LHCN-M2 (cell line): ENCODE measurements at regions not wholly inside any gene's neighbourhood (a gene's known extent, or its start where the extent isn't known, plus 50 kb on each side); places are given as distances from the start of the nearest gene placed in this dataset.

Experiments
- DNase-seq: peaks from one replicate; pipeline ENCODE4 v3.0.0-alpha.2; 2012; ENCODE audit warnings: low read depth

- no peak for DNase-seq
Measured at GRCh38 chr18:60976976-60977375, 356.3 kb upstream of the CDH20 start.

DNA sequence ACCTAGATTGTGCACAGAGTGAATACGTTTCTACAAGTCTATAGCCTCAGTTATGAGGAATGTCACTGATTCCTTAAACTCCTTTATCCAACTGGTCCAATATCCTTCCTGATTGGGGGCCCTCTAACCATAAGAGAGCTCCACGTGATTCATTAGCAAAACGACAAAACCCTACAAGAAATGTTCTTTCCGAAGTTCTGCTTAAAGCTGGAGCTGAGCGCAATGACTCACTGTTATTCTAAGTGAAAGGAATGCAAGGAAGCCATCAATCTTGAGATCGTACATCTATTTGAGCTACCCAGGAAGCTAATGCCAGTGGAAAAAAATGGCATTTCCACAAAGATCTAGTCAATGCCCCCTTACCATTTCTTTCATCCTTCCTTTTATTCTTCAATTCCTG is 354.9 kb upstream of the CDH20 start:
- DNase-seq: peak; percentile 94

DNA sequence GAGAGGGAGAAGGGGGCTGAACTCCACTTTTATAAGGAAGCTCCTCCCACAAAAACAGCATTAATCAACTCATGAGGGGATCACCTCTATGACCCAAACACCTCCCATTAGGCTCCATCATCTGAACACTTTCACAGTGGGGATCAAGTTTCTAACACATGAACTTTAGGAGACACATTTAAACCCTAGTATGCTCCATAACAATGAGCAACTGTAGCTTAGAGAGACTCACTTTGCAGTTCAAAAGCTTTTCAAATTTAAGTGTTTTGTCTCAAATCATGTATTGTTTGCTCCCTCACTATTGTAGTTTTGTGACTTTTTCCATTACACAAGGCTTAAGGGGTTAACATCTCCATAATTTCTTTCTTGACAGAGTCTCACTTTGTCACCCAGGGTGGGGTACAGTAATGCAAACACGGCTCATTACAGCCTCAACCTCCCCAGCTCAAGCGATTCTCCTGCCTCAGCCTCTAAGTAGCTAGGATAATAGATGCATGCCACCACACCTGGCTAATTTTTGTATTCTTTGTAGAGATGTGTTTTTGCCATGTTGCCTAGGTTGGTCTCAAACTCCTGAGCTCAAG is 352.7 kb upstream of the CDH20 start:
- DNase-seq: no peak

- DNase-seq: peak; percentile 18
Measured at GRCh38 chr18:60981682-60982328, 351.4 kb upstream of the CDH20 start.

- DNase-seq: no peak
Measured at GRCh38 chr18:60982329-60982695, 350.9 kb upstream of the CDH20 start.

DNA sequence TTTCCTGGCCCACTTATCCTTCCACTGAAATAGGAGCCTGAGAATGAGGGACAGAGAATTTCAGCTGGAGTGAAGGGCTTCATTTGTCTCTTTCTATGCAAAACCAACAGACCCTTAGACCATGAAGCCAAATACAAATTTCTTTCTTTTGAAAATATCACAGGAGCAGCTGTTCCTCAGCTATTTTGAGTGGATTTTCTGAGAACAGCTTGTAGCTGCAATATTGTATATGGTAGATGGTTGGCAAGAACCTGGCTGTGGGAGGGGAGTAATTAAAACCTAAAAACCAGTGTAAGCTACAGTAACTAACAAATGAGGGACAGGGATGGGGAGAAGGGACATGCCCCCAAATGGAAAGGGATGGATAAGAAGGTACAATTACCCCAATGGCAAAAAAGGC is 350.3 kb upstream of the CDH20 start:
- no peak for DNase-seq

- DNase-seq: peak; percentile 92
Measured at GRCh38 chr18:60984510-60984909, 348.7 kb upstream of the CDH20 start.

DNA sequence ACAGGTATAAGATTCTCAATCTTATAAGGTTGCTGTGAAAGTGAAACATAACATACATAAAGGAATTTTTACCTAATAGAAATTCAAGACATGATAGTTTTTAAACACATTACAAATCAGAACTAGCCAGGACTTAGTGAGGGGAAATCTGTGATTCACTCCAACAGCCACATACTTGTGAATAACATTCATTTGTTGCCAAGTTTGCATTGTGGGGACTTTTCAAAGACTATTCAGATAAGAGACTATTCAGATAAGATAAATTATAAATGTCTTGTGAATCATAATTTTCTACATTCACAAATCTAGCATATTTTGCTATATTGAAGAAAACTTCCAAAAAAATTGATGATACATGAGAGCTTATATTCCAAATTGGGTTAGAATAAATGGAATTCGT is 345.3 kb upstream of the CDH20 start:
- peak; percentile 19 for DNase-seq

- DNase-seq: no peak
Measured at GRCh38 chr18:60996326-60996725, 336.9 kb upstream of the CDH20 start.

GRCh38 chr18:60996822-60997221 is 336.4 kb upstream of the CDH20 start:
- DNase-seq: peak; percentile 70

- peak; percentile 59 for DNase-seq
Measured at GRCh38 chr18:61001138-61001537, 332.1 kb upstream of the CDH20 start.

- DNase-seq: no peak
Measured at GRCh38 chr18:61006687-61007224, 326.5 kb upstream of the CDH20 start.

DNA sequence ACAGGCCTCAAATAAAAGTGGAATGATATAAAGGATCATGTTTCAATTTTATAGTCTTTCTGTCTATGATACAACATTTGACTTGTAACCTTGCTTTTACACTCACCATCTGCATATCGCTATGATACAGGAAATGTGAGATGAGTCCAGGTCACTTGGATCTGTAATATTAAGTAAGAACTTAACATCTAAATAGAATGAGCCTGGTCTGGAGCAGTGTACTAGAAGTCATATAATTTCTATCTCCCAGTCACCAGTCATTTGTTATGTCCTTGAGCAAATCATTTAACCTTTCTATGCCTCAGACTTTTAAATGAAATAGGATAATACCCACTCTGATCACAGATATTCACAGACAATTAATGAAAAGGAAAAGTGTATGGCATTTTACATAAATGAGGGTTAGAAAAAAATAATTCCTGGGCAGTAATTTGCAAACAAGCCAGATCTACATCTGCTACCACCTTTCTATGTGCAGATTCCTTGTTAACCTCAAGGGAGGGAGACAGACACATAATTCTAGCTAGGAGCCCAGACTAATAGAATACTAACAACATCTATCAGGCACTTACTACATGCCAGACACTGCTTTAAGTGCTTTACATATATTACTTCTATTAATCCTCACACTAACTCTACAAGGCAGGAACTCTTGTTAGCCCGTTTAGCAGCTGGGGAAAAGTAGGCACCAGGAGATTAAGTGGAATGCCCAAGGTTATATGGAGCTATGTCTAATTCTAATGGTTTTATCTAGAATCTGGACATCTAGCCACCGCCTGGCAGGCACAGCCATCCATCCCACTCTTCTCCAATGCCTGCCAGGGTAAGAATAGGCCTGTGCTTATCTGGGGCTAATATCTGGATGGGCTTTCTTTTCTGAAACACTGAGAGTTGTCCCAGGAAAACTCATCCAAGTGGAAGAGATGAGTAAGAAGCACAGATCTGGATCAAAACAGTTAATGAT is 313.6 kb upstream of the CDH20 start:
- DNase-seq: no peak

- peak; percentile 74 for DNase-seq
Measured at GRCh38 chr18:61025596-61025995, 307.6 kb upstream of the CDH20 start.

DNA sequence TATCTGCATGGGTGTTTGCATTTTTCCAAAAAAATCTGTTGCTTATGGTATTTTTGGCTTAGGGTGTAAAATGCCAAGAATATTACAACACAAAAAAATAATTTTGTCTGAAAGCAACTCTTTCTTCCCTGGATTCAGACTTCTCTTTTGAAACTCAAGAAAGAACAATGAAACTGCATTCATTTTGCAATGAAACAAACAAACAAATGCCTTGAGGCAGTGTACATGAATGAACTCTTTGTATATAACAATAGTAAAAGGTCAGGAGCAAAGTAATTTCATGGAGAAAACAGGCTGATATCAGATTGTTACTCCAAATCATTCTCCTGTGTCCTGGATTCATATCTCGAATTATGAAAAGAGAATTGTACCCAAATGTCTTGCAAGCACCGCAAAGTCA is 301.6 kb upstream of the CDH20 start:
- DNase-seq: no peak

GRCh38 chr18:61034580-61034979 is 298.6 kb upstream of the CDH20 start:
- DNase-seq: peak; percentile 63

DNA sequence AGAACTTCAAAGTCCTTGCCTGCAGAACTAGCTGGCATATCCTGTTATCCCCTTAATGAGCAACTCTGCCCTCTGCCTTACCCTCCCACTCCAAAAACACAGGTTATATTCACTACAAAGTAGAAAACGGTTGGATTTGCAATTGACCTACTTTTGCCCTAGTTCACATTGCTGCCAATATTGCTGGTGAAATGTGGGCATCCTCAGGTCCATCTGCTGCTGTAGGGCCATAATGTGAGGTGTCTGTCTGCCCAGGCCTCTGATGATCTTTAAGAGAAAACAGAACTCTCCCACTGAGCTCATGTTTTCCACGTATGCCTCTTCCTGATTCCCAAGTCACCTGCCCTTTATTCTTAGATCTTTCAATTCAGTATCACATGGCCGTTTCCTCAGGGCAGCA is 294.0 kb upstream of the CDH20 start:
- no peak for DNase-seq

- DNase-seq: no peak
Measured at GRCh38 chr18:61047794-61048193, 285.4 kb upstream of the CDH20 start.

GRCh38 chr18:61057443-61057842 is 275.8 kb upstream of the CDH20 start:
- no peak for DNase-seq

- no peak for DNase-seq
Measured at GRCh38 chr18:61062258-61062657, 271.0 kb upstream of the CDH20 start.

DNA sequence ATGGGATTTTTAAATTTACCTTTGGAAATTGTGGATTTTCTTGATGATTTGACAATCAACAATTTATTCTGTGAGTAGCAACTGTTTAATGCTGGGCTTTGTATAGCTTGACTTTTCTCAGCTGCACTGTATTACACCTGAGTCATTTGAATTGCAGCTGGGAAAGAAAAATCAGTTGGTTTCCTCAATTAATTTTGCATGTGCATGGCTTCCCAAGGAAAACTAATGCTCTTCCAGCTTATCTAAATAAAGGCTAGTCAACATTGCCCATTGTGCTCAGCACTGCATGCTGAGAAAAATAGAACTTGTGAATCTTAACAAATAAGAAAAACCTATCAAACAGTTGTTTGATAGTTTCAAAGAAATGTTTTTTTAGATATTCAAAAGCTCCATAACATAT is 268.3 kb upstream of the CDH20 start:
- DNase-seq: no peak

- no peak for DNase-seq
Measured at GRCh38 chr18:61076986-61077385, 256.2 kb upstream of the CDH20 start.
